Superior temporal gyrus (tissue), 1 donor: ENCODE measurements at regions not wholly inside any gene's neighbourhood (a gene's known extent, or its start where the extent isn't known, plus 50 kb on each side); places are given as distances from the start of the nearest gene placed in this dataset.
"Not testable (repeated sequence)": the region's sequence is repeated elsewhere in the genome, so short reads cannot be mapped to it uniquely, and the experiment has no call there.

Experiments
- DNase-seq: peaks from one replicate; pipeline ENCODE4 v3.0.0-alpha.2; 2016; ENCODE audit errors: extremely low spot score

GRCh38 chr13:65946387-65946786, 1283.7 kb downstream of the PCDH9 start:
- DNase-seq = no peak

- DNase-seq = no peak
Measured at GRCh38 chr13:65943708-65944107, 1286.4 kb downstream of the PCDH9 start.

DNA sequence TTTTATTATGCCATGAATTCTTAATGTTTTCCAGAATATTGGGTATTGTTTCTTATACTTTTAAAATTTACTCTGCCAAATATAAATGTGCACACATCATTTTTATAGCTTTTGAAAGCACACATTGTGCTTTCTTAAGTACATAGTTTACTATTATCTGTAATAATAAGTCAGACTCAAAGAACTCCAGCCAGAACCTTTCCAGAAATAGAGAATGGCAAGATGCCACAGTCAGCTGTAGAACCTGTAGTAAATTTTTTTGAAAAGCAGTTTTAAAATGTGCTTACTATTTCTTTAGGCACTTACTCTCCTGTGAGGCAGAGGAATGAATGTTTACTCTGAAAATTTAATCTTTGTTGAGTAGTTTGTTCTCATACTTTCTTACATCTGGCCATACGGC, 1287.1 kb downstream of the PCDH9 start:
- no peak for DNase-seq

- no peak for DNase-seq
Measured at GRCh38 chr13:65940720-65941119, 1289.4 kb downstream of the PCDH9 start.

DNA sequence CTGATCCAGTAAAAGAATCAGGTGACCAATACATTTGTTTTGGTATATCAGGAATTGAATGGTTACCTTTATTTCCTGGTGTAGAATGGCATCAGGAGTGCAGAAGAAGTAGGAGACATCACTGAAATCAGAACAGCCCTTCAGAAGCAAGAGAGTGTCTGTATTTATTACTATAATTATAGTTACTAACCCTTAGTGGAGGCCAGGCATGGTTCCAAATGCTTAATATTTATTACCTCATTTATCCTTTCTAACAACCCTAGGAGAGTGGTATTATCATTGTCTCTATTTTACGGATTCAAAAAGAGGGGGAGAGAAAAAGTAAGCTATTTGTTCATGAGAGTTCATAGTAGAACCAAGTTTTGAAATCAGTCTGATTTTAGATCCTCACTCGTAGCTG, 1292.9 kb downstream of the PCDH9 start:
- no peak for DNase-seq

GRCh38 chr13:65936249-65936648, 1293.9 kb downstream of the PCDH9 start:
- no peak for DNase-seq

- no peak for DNase-seq
Measured at GRCh38 chr13:65932587-65933239, 1297.4 kb downstream of the PCDH9 start.

- no peak for DNase-seq
Measured at GRCh38 chr13:65932013-65932412, 1298.1 kb downstream of the PCDH9 start.

GRCh38 chr13:65929436-65929835, 1300.7 kb downstream of the PCDH9 start:
- no peak for DNase-seq

DNA sequence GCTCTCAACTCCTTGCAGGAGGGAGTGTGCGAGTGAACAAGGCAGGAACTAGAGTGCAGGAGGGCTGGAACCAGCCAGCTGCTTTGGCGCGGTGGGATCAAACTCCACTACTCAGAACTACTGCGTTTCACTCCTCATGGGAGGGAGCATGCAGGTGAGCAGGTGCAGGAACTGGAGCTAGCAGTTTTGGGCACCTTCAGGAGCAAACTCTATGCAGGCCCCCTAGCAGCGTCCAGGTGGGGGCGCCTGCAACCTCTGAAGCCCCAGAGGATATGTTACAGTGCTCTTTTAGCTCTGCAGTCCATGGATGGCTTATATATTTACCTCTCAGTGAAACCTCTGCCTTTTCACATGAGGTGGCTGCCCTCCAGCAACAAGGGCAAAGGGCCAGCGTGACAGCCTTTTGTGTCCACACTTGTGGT, 1303.4 kb downstream of the PCDH9 start:
- no peak for DNase-seq

- not testable (repeated sequence) for DNase-seq
Measured at GRCh38 chr13:65922846-65923245, 1307.3 kb downstream of the PCDH9 start.

DNA sequence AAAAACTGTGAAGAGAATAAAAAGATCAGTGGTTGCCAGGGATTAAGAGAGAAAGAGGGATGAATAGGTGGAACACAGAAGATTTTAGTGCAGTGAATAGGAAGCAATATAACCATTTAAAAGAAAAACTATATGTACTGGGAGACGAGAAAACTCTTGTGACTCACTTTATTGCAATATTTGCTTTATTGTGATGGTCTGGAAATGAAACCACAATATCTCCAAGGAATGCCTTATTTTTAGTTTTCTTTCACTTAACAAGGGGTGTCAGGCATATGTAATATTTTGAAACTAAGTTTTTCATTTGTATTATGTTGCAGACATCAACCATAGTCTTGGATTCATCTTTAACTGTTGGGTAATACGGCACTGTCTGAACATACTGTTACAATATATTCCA, 1308.2 kb downstream of the PCDH9 start:
- no peak for DNase-seq

DNA sequence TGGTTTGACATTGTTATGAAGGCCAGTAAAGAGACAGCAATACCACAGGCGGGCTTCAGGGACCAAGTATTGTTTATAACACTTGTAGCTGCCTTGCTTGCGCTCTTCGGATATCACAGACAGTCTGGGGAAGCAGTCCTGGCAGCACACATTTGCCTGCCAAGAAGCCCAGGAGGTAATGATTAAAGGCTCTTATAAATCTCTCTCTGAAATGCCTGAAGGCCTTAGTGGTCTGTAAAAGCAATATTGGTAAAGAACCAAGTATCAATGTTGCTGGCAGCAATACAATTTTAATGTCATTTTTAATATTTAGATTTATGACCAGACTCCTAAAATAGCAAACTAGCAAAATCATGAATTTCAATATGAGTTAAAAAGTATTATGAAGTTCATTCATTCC, 1312.4 kb downstream of the PCDH9 start:
- no peak for DNase-seq

DNA sequence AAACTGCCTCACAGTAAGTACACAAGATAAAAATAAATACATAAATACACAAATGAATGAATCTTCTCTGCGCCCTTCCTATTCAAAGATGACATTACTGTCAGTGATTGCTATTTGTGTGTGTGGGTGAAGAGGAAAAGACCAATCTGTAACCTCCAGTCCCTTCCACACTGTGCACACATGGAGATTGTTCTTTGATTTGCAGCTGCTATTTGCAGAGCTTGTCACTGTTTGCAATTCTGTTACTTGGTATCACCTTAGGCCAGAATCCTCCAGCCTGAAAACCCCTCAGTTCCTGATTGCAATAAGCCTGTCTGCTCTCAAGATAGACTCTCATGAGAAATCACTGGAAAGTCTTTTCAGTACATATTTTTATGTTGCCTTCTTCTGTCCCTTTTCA, 1314.9 kb downstream of the PCDH9 start:
- DNase-seq = no peak

DNA sequence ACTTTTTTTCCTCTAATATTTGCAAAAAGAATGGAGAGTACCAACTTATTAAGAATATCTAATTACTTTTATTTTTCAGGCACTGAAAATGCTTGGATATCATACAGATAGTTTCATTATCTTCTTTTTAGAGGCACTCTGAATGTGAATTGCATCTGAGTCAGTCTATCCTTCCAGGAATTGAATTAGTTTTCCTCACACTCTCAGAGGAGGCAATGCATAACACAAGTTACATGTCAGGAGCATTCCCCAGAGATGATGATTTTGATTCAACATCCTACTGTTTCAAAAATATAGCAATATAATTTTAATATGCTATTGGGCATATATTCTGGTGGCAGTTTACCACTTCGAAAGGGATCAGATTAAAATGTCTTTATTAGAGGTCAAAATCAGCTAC, 1315.4 kb downstream of the PCDH9 start:
- no peak for DNase-seq

DNA sequence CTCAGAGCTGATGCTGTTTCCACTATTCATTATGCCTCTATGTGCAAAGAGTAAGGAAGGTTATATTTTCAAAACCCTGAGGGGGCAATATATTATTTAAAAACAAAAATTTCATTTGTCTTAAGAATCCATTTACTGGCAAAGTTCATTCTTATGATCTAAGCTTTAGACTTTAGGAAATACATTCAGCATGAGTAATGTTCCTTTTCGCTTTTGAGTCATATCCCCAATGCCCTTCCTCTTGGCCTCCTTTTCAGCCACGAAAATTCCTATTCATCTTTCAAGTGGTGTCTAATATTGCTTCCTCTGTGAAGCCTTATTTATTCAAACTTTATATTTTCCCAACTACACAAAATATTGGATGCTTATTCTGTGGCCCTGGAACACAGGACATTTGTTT, 1317.0 kb downstream of the PCDH9 start:
- DNase-seq = no peak

- DNase-seq = no peak
Measured at GRCh38 chr13:65912516-65912915, 1317.6 kb downstream of the PCDH9 start.

DNA sequence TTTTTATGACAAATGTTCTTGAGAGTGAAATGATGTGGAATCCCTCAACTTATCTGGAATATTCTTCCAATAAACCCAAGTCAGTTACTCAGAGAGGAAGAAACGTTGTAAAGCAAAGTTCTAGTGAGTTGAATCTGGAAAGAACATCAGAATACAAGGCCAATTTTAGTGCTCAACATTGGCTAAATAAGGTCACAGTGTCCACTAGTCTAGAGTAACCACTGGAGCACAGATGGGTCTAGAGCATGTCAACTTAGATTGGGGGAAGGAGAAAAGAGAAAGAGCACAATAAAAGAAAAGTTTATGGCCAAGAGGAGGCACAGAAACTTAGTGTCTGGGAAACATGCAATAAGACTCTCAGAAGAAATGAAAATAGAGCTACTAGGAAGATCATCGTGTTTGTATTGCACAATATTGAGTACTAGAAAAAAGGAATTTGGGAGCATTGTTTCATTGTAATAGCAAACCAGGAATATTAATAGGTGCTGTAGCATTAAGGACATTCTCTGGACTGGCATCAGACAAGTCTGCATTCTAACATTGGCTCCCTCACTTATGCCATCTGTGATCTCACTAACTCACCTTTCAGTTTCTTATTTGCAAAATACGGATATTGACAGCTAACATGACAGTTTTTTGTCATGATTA, 1318.5 kb downstream of the PCDH9 start:
- no peak for DNase-seq

- no peak for DNase-seq
Measured at GRCh38 chr13:65909501-65909900, 1320.6 kb downstream of the PCDH9 start.

- DNase-seq = no peak
Measured at GRCh38 chr13:65907666-65908525, 1322.2 kb downstream of the PCDH9 start.

DNA sequence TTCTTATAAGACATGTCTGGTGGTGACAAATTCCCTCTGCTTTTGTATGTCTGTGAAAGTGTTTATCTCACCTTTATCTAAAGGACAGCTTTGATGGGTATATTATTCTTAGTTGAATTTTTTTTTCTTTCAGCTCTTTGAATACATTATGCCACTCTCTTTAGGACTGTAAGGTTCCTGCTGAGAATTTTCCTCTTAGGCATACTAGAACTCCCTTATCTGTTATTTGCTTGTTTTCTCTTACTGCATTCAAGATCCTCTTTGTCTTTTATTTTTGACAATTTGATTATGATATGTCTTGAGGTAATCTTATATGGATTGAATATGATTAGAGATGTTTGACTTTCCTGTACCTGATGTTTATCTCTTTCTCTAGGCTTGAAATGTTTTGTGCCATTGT, 1328.4 kb downstream of the PCDH9 start:
- DNase-seq = no peak

GRCh38 chr13:65894049-65894448, 1336.1 kb downstream of the PCDH9 start:
- DNase-seq = no peak

DNA sequence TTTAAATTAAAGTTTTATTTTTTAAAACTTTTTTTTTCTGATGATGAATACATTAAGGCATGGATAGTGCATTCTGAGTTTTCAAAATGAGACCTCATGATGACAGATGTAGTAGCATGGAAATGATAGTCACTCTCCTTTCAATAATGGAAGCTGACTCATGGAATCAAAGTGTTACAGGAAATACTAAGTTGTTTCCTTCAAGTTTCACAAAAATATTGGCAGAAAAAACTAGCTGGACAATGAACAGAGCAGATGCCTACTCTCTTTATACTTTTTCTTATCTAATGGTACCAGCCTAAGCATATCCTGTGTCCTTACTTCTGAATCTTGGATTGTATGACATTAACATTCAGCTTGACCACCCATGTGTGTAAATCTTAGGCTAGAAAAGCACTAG, 1337.3 kb downstream of the PCDH9 start:
- no peak for DNase-seq
